ENCODE measurements at regions not wholly inside any gene's neighbourhood (a gene's known extent, or its start where the extent isn't known, plus 50 kb on each side); places are given as distances from the start of the nearest gene placed in this dataset.
"Not testable (repeated sequence)": the region's sequence is repeated elsewhere in the genome, so short reads cannot be mapped to it uniquely, and the experiment has no call there.

- no peak for TF ChIP-seq USF2 (IDR thresholded peaks at IDR 0.05; ENCODE audit: borderline replicate concordance, low read depth, low read length)
- no peak for TF ChIP-seq YY1 (IDR thresholded peaks at IDR 0.05; ENCODE audit: low read depth)
- TF ChIP-seq POLR2AphosphoS5 (IDR thresholded peaks at IDR 0.05; ENCODE audit: low read depth, low read length) = no peak
These were observed 322.2 kb downstream of the FGFR2 start (continued) for GRCh38 chr10:121276046-121276445.

- CTCF ChIA-PET = interaction anchor here (2.0 kb wide), 1 partner anchor 11 kb away, joined by 6 read pairs; no protein-coding TSS in a partner anchor
- no peak overlapping the region for H3K9ac ChIP-seq
- H4K20me1 ChIP-seq (ENCODE audit: insufficient read depth) = no peaks in the 10 kb centered on the region
- WGBS (ENCODE audit: low lambda C conversion rate) = 24% methylated on average over 4 of the region's 4 CpGs
- H3K9me3 ChIP-seq = 0 out of 2 replicates have a peak, but pooled peaks cover 7% of the 10 kb centered on the region
- no peak overlapping the region for H2AFZ ChIP-seq (ENCODE audit: low read depth)
- H3K9me2 ChIP-seq = no peaks in the 10 kb centered on the region
- H3K79me2 ChIP-seq (ENCODE audit: insufficient read depth) = no peaks in the 10 kb centered on the region
- H3K4me2 ChIP-seq = no peak overlapping the region
- no peak overlapping the region for H3K4me3 ChIP-seq (ENCODE audit: low read depth in 2 of 2, low read length in 1 of 2)
- H3K27ac ChIP-seq (ENCODE audit: low read depth in 2 of 2, low read length in 1 of 2) = no peak overlapping the region
- no peak for TF ChIP-seq RCOR1 (IDR thresholded peaks at IDR 0.05; ENCODE audit: low read length)
- H3K4me1 ChIP-seq (ENCODE audit: control insufficient read depth in 1 of 2, insufficient read depth in 2 of 2, low read depth in 1 of 2, low read length in 1 of 2) = peaks cover 0 to 5% of the 10 kb centered on the region in 2 experiments; a peak in 1 of 4 replicates
- no peaks in the 10 kb centered on the region for H3K27me3 ChIP-seq (ENCODE audit: insufficient read depth)
- no peaks in the 10 kb centered on the region for H3K36me3 ChIP-seq (replicated peaks in 1 of 2; ENCODE audit: control insufficient read depth in 1 of 2, insufficient read depth in 2 of 2, low read length in 1 of 2)
- no peaks in the 10 kb centered on the region for H3F3A ChIP-seq (replicated peaks; ENCODE audit: insufficient read depth)
- POLR2A ChIA-PET = no interaction called here
- DNase-seq = no peak
These were observed 321.4 kb downstream of the FGFR2 start for GRCh38 chr10:121276822-121277221.

- POLR2A ChIA-PET; H3K9ac ChIP-seq; H3K4me2 ChIP-seq; DNase-seq; H3K27me3 ChIP-seq (ENCODE audit: insufficient read depth); H3K9me3 ChIP-seq; H3K79me2 ChIP-seq (ENCODE audit: insufficient read depth); H2AFZ ChIP-seq (ENCODE audit: low read depth); H3K27ac ChIP-seq (ENCODE audit: low read depth in 2 of 2, low read length in 1 of 2); H3F3A ChIP-seq (replicated peaks; ENCODE audit: insufficient read depth); H3K4me3 ChIP-seq (ENCODE audit: low read depth in 2 of 2, low read length in 1 of 2); H3K36me3 ChIP-seq (replicated peaks in 1 of 2; ENCODE audit: control insufficient read depth in 1 of 2, insufficient read depth in 2 of 2, low read length in 1 of 2); H4K20me1 ChIP-seq (ENCODE audit: insufficient read depth); H3K9me2 ChIP-seq; H3K4me1 ChIP-seq (ENCODE audit: control insufficient read depth in 1 of 2, insufficient read depth in 2 of 2, low read depth in 1 of 2, low read length in 1 of 2): not testable (repeated sequence)
- WGBS (ENCODE audit: low lambda C conversion rate) = 62% methylated on average over 3 of the region's 3 CpGs
- CTCF ChIA-PET = interaction anchor here (1.2 kb wide), 1 partner anchor 331 kb away, joined by 3 read pairs; no protein-coding TSS in a partner anchor
These were observed 319.9 kb downstream of the FGFR2 start for GRCh38 chr10:121278386-121278785.

GRCh38 chr10:121281576-121281975 lies 316.7 kb downstream of the FGFR2 start:
- Histone ChIP-seq H3K36me3 (replicated peaks in 1 of 2; ENCODE audit: control insufficient read depth in 1 of 2, insufficient read depth in 2 of 2, low read length in 1 of 2) (no peaks in the 10 kb centered on the region), H3K9ac (no peak overlapping the region), H3K4me2 (no peak overlapping the region), H3F3A (replicated peaks; ENCODE audit: insufficient read depth) (no peaks in the 10 kb centered on the region), H3K9me3 (0 out of 2 replicates have a peak, but pooled peaks cover 7% of the 10 kb centered on the region), H3K27ac (ENCODE audit: low read depth in 2 of 2, low read length in 1 of 2) (no peak overlapping the region), H4K20me1 (ENCODE audit: insufficient read depth) (no peaks in the 10 kb centered on the region), H3K79me2 (ENCODE audit: insufficient read depth) (no peaks in the 10 kb centered on the region), H3K9me2 (no peaks in the 10 kb centered on the region), H3K4me3 (ENCODE audit: low read depth in 2 of 2, low read length in 1 of 2) (no peak overlapping the region), H3K27me3 (ENCODE audit: insufficient read depth) (no peaks in the 10 kb centered on the region), H2AFZ (ENCODE audit: low read depth) (no peak overlapping the region), H3K4me1 (ENCODE audit: control insufficient read depth in 1 of 2, insufficient read depth in 2 of 2, low read depth in 1 of 2, low read length in 1 of 2) (peaks cover 0 to 18% of the 10 kb centered on the region in 2 experiments; a peak in 2 of 4 replicates)
- WGBS (ENCODE audit: low lambda C conversion rate) = 28% methylated on average over 2 of the region's 2 CpGs
- CTCF ChIA-PET = no interaction called here
- no peak for DNase-seq
- POLR2A ChIA-PET = no interaction called here
- TF ChIP-seq RAD21 (IDR thresholded peaks at IDR 0.05; ENCODE audit: low read length) (no peak), NRF1 (IDR thresholded peaks at IDR 0.05; ENCODE audit: low read depth, low read length) (no peak), MEF2A (IDR thresholded peaks at IDR 0.05; ENCODE audit: borderline replicate concordance, low read depth) (no peak), GABPA (IDR thresholded peaks at IDR 0.05; ENCODE audit: low read depth) (no peak), CHD2 (IDR thresholded peaks at IDR 0.05; ENCODE audit: low read length, partially characterized antibody) (no peak), GATA2 (CRISPR knock-in tag; IDR thresholded peaks at IDR 0.05) (no peak), POLR2AphosphoS5 (IDR thresholded peaks at IDR 0.05; ENCODE audit: low read depth, low read length) (no peak), CTCF (IDR thresholded peaks at IDR 0.05) (no peak), SMC3 (IDR thresholded peaks at IDR 0.05; ENCODE audit: low read depth, low read length) (no peak), MXI1 (IDR thresholded peaks at IDR 0.05; ENCODE audit: low read depth, low read length) (no peak), REST (IDR thresholded peaks at IDR 0.05; ENCODE audit: low read depth, low read length) (no peak), ELF1 (IDR thresholded peaks at IDR 0.05) (no peak)

Measured in SK-N-SH (cell line).